ENCODE measurements at regions not wholly inside any gene's neighbourhood (a gene's known extent, or its start where the extent isn't known, plus 50 kb on each side); places are given as distances from the start of the nearest gene placed in this dataset.
"Not testable (repeated sequence)": the region's sequence is repeated elsewhere in the genome, so short reads cannot be mapped to it uniquely, and the experiment has no call there.

GRCh38 chr6:140684776-140685550 is 1310.5 kb upstream of the CITED2 start:
- DNase-seq: no peak

GRCh38 chr6:140677781-140678528 is 1303.5 kb upstream of the CITED2 start:
- no peak for DNase-seq

GRCh38 chr6:140671926-140672325 is 1297.5 kb upstream of the CITED2 start:
- DNase-seq: no peak

- DNase-seq: no peak
Measured at GRCh38 chr6:140670021-140670420, 1295.6 kb upstream of the CITED2 start.

- DNase-seq: no peak
Measured at GRCh38 chr6:140669321-140669720, 1294.9 kb upstream of the CITED2 start.

GRCh38 chr6:140663772-140664171 is 1289.3 kb upstream of the CITED2 start:
- no peak for DNase-seq

GRCh38 chr6:140663094-140663493 is 1288.6 kb upstream of the CITED2 start:
- DNase-seq: no peak

- DNase-seq: no peak
Measured at GRCh38 chr6:140661691-140662090, 1287.2 kb upstream of the CITED2 start.

GRCh38 chr6:140660295-140660694 is 1285.8 kb upstream of the CITED2 start:
- no peak for DNase-seq

GRCh38 chr6:140653972-140654371 is 1279.5 kb upstream of the CITED2 start:
- no peak for DNase-seq

- DNase-seq: no peak
Measured at GRCh38 chr6:140653506-140653905, 1279.1 kb upstream of the CITED2 start.

- DNase-seq: not testable (repeated sequence)
Measured at GRCh38 chr6:140649502-140649901, 1275.1 kb upstream of the CITED2 start.

GRCh38 chr6:140647322-140647721 is 1272.9 kb upstream of the CITED2 start:
- not testable (repeated sequence) for DNase-seq

- no peak for DNase-seq
Measured at GRCh38 chr6:140644017-140644416, 1269.6 kb upstream of the CITED2 start.

- DNase-seq: no peak
Measured at GRCh38 chr6:140641412-140641811, 1267.0 kb upstream of the CITED2 start.

- DNase-seq: no peak
Measured at GRCh38 chr6:140636908-140637402, 1262.5 kb upstream of the CITED2 start.

- DNase-seq: no peak
Measured at GRCh38 chr6:140636271-140636907, 1261.9 kb upstream of the CITED2 start.

- DNase-seq: no peak
Measured at GRCh38 chr6:140627002-140627401, 1252.6 kb upstream of the CITED2 start.

GRCh38 chr6:140623498-140623897 is 1249.0 kb upstream of the CITED2 start:
- DNase-seq: no peak

GRCh38 chr6:140620496-140620895 is 1246.0 kb upstream of the CITED2 start:
- DNase-seq: no peak

- DNase-seq: no peak
Measured at GRCh38 chr6:140609956-140610355, 1235.5 kb upstream of the CITED2 start.

- DNase-seq: no peak
Measured at GRCh38 chr6:140609321-140609720, 1234.9 kb upstream of the CITED2 start.

- no peak for DNase-seq
Measured at GRCh38 chr6:140604786-140605185, 1230.3 kb upstream of the CITED2 start.
